B cell (primary cell): ENCODE measurements at regions not wholly inside any gene's neighbourhood (a gene's known extent, or its start where the extent isn't known, plus 50 kb on each side); places are given as distances from the start of the nearest gene placed in this dataset.
A peak's percentile ranks its signal among the peaks of the same experiment; 100 is the strongest.

ENCODE experiments used
- ATAC-seq: fragments of 200-7000 bp; cut with Tn5 transposase; one replicate; pipeline ENCODE4 v1.10.0; 2021; ENCODE audit warnings: low read depth, mild to moderate bottlenecking, moderate number of reproducible peaks, moderate library complexity
- CTCF ChIA-PET: fragments of 350-600 bp; sonication (Branson Sonifier 250); formaldehyde crosslinking; loops from one replicate; lab custom pipeline; 2021; ENCODE audit warnings: antibody characterized with exemption, inconsistent platforms; lab: Charles Lee
- POLR2A ChIA-PET: fragments of 350-600 bp; sonication (Branson Sonifier 250); formaldehyde crosslinking; loops from one replicate; lab custom pipeline; 2021; ENCODE audit warnings: antibody characterized with exemption; lab: Charles Lee
- DNase-seq: peaks from one replicate; pipeline ENCODE4 v3.0.0; 2013
- H2AFZ ChIP-seq: 2 replicates; pipeline ENCODE4 v1.6.1; 2012; ENCODE audit warnings: mild to moderate bottlenecking, low read depth, low read length; ENCODE audit not compliant: insufficient read depth, poor library complexity, severe bottlenecking
- H3K27ac ChIP-seq, 2 donors: 1 replicate in 1 of 2; 2 replicates in 1 of 2; pipeline ENCODE4 v1.5.1; 2012 to 2013; ENCODE audit warnings: low read length in 2 of 2, mild to moderate bottlenecking in 2 of 2, moderate library complexity in 1 of 2
- H3K27me3 ChIP-seq, 4 experiments: fragments of 200-600 bp in 1 of 4; sonication (generic) in 1 of 4; replicated peaks in 1 of 4; 1 replicate in 2 of 4; 2 replicates in 2 of 4; pipeline versions ENCODE4 v1.6.1 to v1.7.0; 2013 to 2016; ENCODE audit warnings: low read length in 3 of 4, mild to moderate bottlenecking in 2 of 4, mixed read lengths in 1 of 4, moderate library complexity in 1 of 4; ENCODE audit not compliant: insufficient read depth in 4 of 4, control insufficient read depth in 3 of 4; ENCODE audit errors: control extremely low read depth in 1 of 4
- H3K36me3 ChIP-seq, 2 experiments: replicated peaks in 1 of 2; 1 replicate in 1 of 2; 2 replicates in 1 of 2; pipeline versions ENCODE4 v1.6.1 to v1.7.1; 2013; ENCODE audit warnings: low read length in 1 of 2; ENCODE audit not compliant: insufficient read depth in 2 of 2, control insufficient read depth in 1 of 2; ENCODE audit errors: control extremely low read depth in 1 of 2, extremely low read depth in 1 of 2
- H3K4me1 ChIP-seq, 2 donors: fragments of 200-600 bp in 1 of 2; sonication (generic) in 1 of 2; 1 replicate in 1 of 2; 2 replicates in 1 of 2; pipeline versions ENCODE4 v1.5.1 to v1.6.1; 2013 to 2017; ENCODE audit warnings: low read length in 2 of 2; ENCODE audit not compliant: control insufficient read depth in 2 of 2, insufficient read depth in 2 of 2
- H3K4me2 ChIP-seq: replicated peaks from 2 replicates; pipeline ENCODE3; 2012; ENCODE audit warnings: mild to moderate bottlenecking, low read depth, low read length; ENCODE audit not compliant: poor library complexity, severe bottlenecking
- H3K4me3 ChIP-seq, 5 experiments: fragments of 200-600 bp in 1 of 5; sonication (generic) in 1 of 5; 1 replicate in 3 of 5; 2 replicates in 2 of 5; pipeline versions ENCODE4 v1.5.1 to v1.7.0; 2011 to 2016; ENCODE audit warnings: low read length in 4 of 5, mild to moderate bottlenecking in 4 of 5, low read depth in 2 of 5, control low read depth in 1 of 5, moderate library complexity in 1 of 5; ENCODE audit not compliant: insufficient read depth in 1 of 5; ENCODE audit errors: control extremely low read depth in 1 of 5, extremely low read depth in 1 of 5
- H3K79me2 ChIP-seq: fragments of 200-600 bp; sonication (generic); one replicate; pipeline ENCODE4 v1.6.0; 2016; ENCODE audit warnings: low read length; ENCODE audit not compliant: control insufficient read depth, insufficient read depth
- H3K9ac ChIP-seq: fragments of 200-600 bp; sonication (generic); 2 replicates; pipeline ENCODE4 v1.6.1; 2017; ENCODE audit warnings: mild to moderate bottlenecking, low read length, moderate library complexity
- H3K9me3 ChIP-seq, 3 donors: one replicate each; pipeline versions ENCODE4 v1.6.1 to v1.7.1; 2013; ENCODE audit warnings: low read length in 2 of 3; ENCODE audit not compliant: control insufficient read depth in 2 of 3, insufficient read depth in 1 of 3; ENCODE audit errors: control extremely low read depth in 1 of 3
- H4K20me1 ChIP-seq: 2 replicates; pipeline ENCODE4 v1.6.0; 2012; ENCODE audit warnings: mild to moderate bottlenecking, low read length; ENCODE audit not compliant: insufficient read depth, control insufficient read depth, poor library complexity, severe bottlenecking
- H3K27ac Mint-ChIP-seq: one replicate; pipeline ENCODE4 v1.8.0; 2021; ENCODE audit warnings: mixed read lengths
- H3K27me3 Mint-ChIP-seq: one replicate; pipeline ENCODE4 v1.8.0; 2021; ENCODE audit warnings: mixed read lengths
- H3K4me1 Mint-ChIP-seq: one replicate; pipeline ENCODE4 v1.8.0; 2021; ENCODE audit warnings: mixed read lengths
- H3K4me3 Mint-ChIP-seq: one replicate; pipeline ENCODE4 v1.8.0; 2021; ENCODE audit warnings: mixed read lengths
- H3K9me3 Mint-ChIP-seq: one replicate; pipeline ENCODE4 v1.8.0; 2022; ENCODE audit warnings: mixed read lengths; ENCODE audit not compliant: insufficient read depth
- EZH2 ChIP-seq: IDR thresholded peaks from 2 replicates; pipeline ENCODE4 v1.6.1; 2012; ENCODE audit warnings: borderline replicate concordance, low read depth, mild to moderate bottlenecking, moderate library complexity, low read length; ENCODE audit not compliant: insufficient read depth, poor library complexity, severe bottlenecking
- WGBS: methylation state at CpG from one replicate; pipeline ENCODE4 v1.1.5; 2013; ENCODE audit warnings: missing lambda C conversion rate; ENCODE audit not compliant: insufficient coverage; 5-methylcytosine and 5-hydroxymethylcytosine counted together
- intact Hi-C: fragments of 100-400 bp; cut with micrococcal nuclease; formaldehyde crosslinking; loops from one replicate; pipeline ENCODE4 v1.10.0; 2022
- TF ChIP-seq, protein P1 (sequence below): fragments of 200-600 bp; IDR thresholded peaks from one replicate; pipeline ENCODE4 v1.8.0; 2022; ENCODE audit warnings: antibody characterized with exemption, mild to moderate bottlenecking

DNA sequence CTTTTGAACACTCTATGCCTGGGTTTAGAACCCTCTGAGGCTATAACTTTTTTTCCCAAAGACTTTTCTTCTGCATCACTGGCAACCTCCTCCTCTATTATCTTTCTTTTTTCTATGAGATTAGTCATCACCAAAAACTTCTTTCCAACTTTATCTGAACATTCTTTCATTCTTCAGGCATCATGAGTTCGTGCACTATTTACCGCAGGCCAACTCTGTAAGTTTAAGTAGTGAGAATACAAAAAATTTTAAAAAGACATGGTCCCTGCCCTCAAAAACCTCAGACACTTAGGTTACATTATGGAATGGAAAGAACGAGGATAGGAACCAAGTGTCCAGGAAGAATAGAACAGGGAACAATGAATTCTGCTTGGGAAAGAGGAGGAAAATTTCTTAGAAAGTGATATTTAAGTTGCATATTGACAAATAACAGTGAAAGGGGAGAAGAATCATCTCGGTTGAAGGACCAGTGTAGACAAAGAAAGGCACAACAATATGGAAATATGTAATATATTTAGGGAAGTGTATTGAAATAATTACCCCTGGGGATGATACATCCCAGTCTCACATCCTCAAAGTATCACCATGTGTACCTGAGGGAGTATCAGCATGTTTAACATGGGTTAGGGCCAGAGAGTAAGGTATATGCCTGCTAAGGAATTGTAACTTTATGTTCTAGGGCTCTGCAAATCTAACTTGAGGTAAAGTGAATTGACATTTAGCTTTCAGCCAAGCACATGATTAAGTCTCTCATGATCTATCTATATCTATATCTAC, 196.5 kb upstream of the NREP start:
- no peak overlapping the region for H2AFZ ChIP-seq
- ChIA-PET CTCF (no interaction called here), POLR2A (no interaction called here)
- no peak for TF ChIP-seq EZH2
- ATAC-seq (peak; percentile 24), DNase-seq (no peak)
- H3K9me3 ChIP-seq = no peaks in the 10 kb centered on the region
- H3K9ac ChIP-seq = no peak overlapping the region
- H3K4me1 ChIP-seq = peaks cover 18 to 21% of the 10 kb centered on the region in 2 donors
- H3K27me3 ChIP-seq = no peaks in the 10 kb centered on the region
- 100% methylated on average over 1 of the region's 4 CpGs for WGBS
- Mint-ChIP-seq H3K4me1 (peaks cover 21% of the 10 kb centered on the region), H3K9me3 (no peaks in the 10 kb centered on the region), H3K4me3 (no peak overlapping the region), H3K27me3 (peaks cover 10% of the 10 kb centered on the region), H3K27ac (no peak overlapping the region)
- no peaks in the 10 kb centered on the region for H3K36me3 ChIP-seq
- intact Hi-C loops = no loop called here
- H3K27ac ChIP-seq = no peak overlapping the region
- no peaks in the 10 kb centered on the region for H3K79me2 ChIP-seq
- H4K20me1 ChIP-seq = no peaks in the 10 kb centered on the region
- H3K4me2 ChIP-seq = no peak overlapping the region
- no peak overlapping the region for H3K4me3 ChIP-seq

DNA sequence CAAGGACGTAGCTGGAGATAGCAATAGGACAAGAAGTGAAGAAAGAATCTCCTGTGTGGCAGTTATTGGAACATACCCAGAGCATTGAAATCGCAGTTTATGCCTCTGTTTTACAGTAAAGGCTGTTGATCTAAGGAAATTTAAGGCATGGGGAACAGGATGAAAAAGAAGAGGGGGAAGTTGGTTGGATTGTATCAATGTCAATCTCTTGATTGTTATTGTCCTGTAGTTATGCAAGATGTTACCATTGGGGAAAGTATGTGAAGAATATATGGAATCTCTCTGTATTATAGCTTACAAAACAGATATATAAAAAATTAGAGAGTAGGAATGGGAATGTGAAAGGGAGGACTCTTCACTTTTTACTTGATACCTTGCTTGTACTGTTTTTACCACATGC, 195.6 kb upstream of the NREP start:
- Histone ChIP-seq H3K27ac (no peak overlapping the region), H3K9ac (no peak overlapping the region), H3K79me2 (no peaks in the 10 kb centered on the region), H3K36me3 (no peaks in the 10 kb centered on the region), H2AFZ (no peak overlapping the region), H3K4me2 (no peak overlapping the region), H4K20me1 (no peaks in the 10 kb centered on the region), H3K9me3 (no peaks in the 10 kb centered on the region), H3K4me3 (no peak overlapping the region), H3K27me3 (no peaks in the 10 kb centered on the region), H3K4me1 (peaks cover 18 to 21% of the 10 kb centered on the region in 2 donors)
- no peaks in the 10 kb centered on the region for H3K9me3 Mint-ChIP-seq
- peaks cover 21% of the 10 kb centered on the region for H3K4me1 Mint-ChIP-seq
- CTCF ChIA-PET = no interaction called here
- peaks cover 10% of the 10 kb centered on the region for H3K27me3 Mint-ChIP-seq
- H3K27ac Mint-ChIP-seq = no peak overlapping the region
- DNase-seq (no peak), ATAC-seq (no peak)
- intact Hi-C loops = no loop called here
- WGBS = 100% methylated on average over 1 of the region's 2 CpGs
- TF ChIP-seq, protein P1, sequence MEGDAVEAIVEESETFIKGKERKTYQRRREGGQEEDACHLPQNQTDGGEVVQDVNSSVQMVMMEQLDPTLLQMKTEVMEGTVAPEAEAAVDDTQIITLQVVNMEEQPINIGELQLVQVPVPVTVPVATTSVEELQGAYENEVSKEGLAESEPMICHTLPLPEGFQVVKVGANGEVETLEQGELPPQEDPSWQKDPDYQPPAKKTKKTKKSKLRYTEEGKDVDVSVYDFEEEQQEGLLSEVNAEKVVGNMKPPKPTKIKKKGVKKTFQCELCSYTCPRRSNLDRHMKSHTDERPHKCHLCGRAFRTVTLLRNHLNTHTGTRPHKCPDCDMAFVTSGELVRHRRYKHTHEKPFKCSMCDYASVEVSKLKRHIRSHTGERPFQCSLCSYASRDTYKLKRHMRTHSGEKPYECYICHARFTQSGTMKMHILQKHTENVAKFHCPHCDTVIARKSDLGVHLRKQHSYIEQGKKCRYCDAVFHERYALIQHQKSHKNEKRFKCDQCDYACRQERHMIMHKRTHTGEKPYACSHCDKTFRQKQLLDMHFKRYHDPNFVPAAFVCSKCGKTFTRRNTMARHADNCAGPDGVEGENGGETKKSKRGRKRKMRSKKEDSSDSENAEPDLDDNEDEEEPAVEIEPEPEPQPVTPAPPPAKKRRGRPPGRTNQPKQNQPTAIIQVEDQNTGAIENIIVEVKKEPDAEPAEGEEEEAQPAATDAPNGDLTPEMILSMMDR = no peak
- TF ChIP-seq EZH2 = no peak
- H3K4me3 Mint-ChIP-seq = no peak overlapping the region
- POLR2A ChIA-PET = no interaction called here
